Neural cell (in vitro differentiated cells): ENCODE measurements at regions not wholly inside any gene's neighbourhood (a gene's known extent, or its start where the extent isn't known, plus 50 kb on each side); places are given as distances from the start of the nearest gene placed in this dataset.
"Not testable (repeated sequence)": the region's sequence is repeated elsewhere in the genome, so short reads cannot be mapped to it uniquely, and the experiment has no call there.

Experiments used
- H2AFZ ChIP-seq: fragments of 200-600, 300-800 bp; sonication (generic), shearing (Covaris generic); 2 replicates; pipeline ENCODE4 v1.6.0; 2014; ENCODE audit warnings: low read depth, mild to moderate bottlenecking, antibody characterized with exemption, low read length, moderate library complexity
- H3F3A ChIP-seq: fragments of 200-600 bp; shearing (Covaris generic); 2 replicates; pipeline ENCODE4 v1.6.1; 2016; ENCODE audit warnings: mild to moderate bottlenecking, moderate library complexity, mixed read lengths, antibody characterized with exemption, low read length; ENCODE audit not compliant: insufficient read depth, poor library complexity, severe bottlenecking
- H3K27ac ChIP-seq: fragments of 200-600, 300-800 bp; sonication (generic), shearing (Covaris generic); 2 replicates; pipeline ENCODE4 v1.5.1; 2014; ENCODE audit warnings: mild to moderate bottlenecking, low read length, moderate library complexity
- H3K27me3 ChIP-seq: fragments of 300-800, 200-600 bp; sonication (generic), shearing (Covaris generic); 2 replicates; pipeline ENCODE4 v1.6.0; 2014; ENCODE audit warnings: mild to moderate bottlenecking, low read depth, low read length, moderate library complexity; ENCODE audit not compliant: insufficient read depth
- H3K36me3 ChIP-seq: fragments of 300-800, 200-600 bp; sonication (generic), shearing (Covaris generic); 2 replicates; pipeline ENCODE4 v1.5.1; 2014; ENCODE audit warnings: mild to moderate bottlenecking, antibody characterized with exemption, low read length, moderate library complexity; ENCODE audit not compliant: insufficient read depth
- H3K4me2 ChIP-seq: fragments of 300-800, 200-600 bp; sonication (generic), shearing (Covaris generic); 2 replicates; pipeline ENCODE4 v1.6.0; 2014; ENCODE audit warnings: mild to moderate bottlenecking, low read length
- H3K4me3 ChIP-seq: fragments of 300-800, 200-600 bp; sonication (generic), shearing (Covaris generic); 2 replicates; pipeline ENCODE4 v1.5.1; 2014; ENCODE audit warnings: mild to moderate bottlenecking, low read length, moderate library complexity
- H3K79me2 ChIP-seq: fragments of 200-600 bp; shearing (Covaris generic); replicated peaks from 2 replicates; pipeline ENCODE4 v1.6.0; 2014; ENCODE audit warnings: mild to moderate bottlenecking, low read length, moderate library complexity; ENCODE audit not compliant: insufficient read depth
- H3K9ac ChIP-seq: fragments of 300-800, 200-600 bp; sonication (generic), shearing (Covaris generic); 2 replicates; pipeline ENCODE4 v1.6.1; 2016; ENCODE audit warnings: mild to moderate bottlenecking, low read length, mixed read lengths
- H3K9me2 ChIP-seq: fragments of 200-600 bp; shearing (Covaris generic); 2 replicates; pipeline ENCODE4 v1.6.1; 2016; ENCODE audit warnings: mild to moderate bottlenecking, low read length, mixed read lengths; ENCODE audit not compliant: insufficient read depth
- H3K9me3 ChIP-seq: fragments of 200-600, 300-800 bp; sonication (generic), shearing (Covaris generic); 2 replicates; pipeline ENCODE4 v1.6.1; 2016; ENCODE audit warnings: mild to moderate bottlenecking, mixed run types, low read length, moderate library complexity, mixed read lengths
- H4K20me1 ChIP-seq: fragments of 200-600 bp; shearing (Covaris generic); 2 replicates; pipeline ENCODE4 v1.6.1; 2016; ENCODE audit warnings: mild to moderate bottlenecking, mixed run types; ENCODE audit not compliant: insufficient read depth
- EP300 ChIP-seq: fragments of 450-650 bp; conservative IDR thresholded peaks from 2 replicates; pipeline ENCODE4 v1.6.1; 2014; ENCODE audit warnings: antibody characterized with exemption, mild to moderate bottlenecking, moderate library complexity; ENCODE audit not compliant: poor library complexity, severe bottlenecking
- EZH2 ChIP-seq: fragments of 200-600, 300-800 bp; shearing (Covaris generic), sonication (generic); IDR thresholded peaks from 2 replicates; pipeline ENCODE4 v1.6.1; 2014; ENCODE audit warnings: antibody characterized with exemption, low read length, borderline replicate concordance, mild to moderate bottlenecking; ENCODE audit not compliant: insufficient read depth, poor library complexity, severe bottlenecking
- MXI1 ChIP-seq: fragments of 450-650 bp; conservative IDR thresholded peaks from 2 replicates; pipeline ENCODE4 v1.6.1; 2014; ENCODE audit warnings: antibody characterized with exemption, mild to moderate bottlenecking; ENCODE audit not compliant: poor library complexity, severe bottlenecking
- POLR2AphosphoS5 ChIP-seq: IDR thresholded peaks from 2 replicates; pipeline ENCODE4 v1.6.1; 2012
- RAD21 ChIP-seq: fragments of 450-650 bp; conservative IDR thresholded peaks from 2 replicates; pipeline ENCODE4 v1.6.1; 2014; ENCODE audit warnings: antibody characterized with exemption, mild to moderate bottlenecking, moderate library complexity
- SMC3 ChIP-seq: fragments of 450-650 bp; conservative IDR thresholded peaks from 2 replicates; pipeline ENCODE4 v1.6.1; 2014; ENCODE audit warnings: antibody characterized with exemption, mild to moderate bottlenecking, moderate library complexity; ENCODE audit not compliant: poor library complexity
- TAF1 ChIP-seq: IDR thresholded peaks from 2 replicates; pipeline ENCODE4 v1.6.1; 2012; ENCODE audit warnings: low read depth
- TF ChIP-seq, protein P1 (sequence below): fragments of 450-650 bp; IDR thresholded peaks from 2 replicates; pipeline ENCODE4 v1.5.1; 2014; ENCODE audit warnings: antibody characterized with exemption, mild to moderate bottlenecking, moderate library complexity; ENCODE audit not compliant: poor library complexity, severe bottlenecking
- TF ChIP-seq, protein P2 (sequence below): IDR thresholded peaks from 2 replicates; pipeline ENCODE4 v1.6.1; 2012; ENCODE audit warnings: borderline replicate concordance

DNA sequence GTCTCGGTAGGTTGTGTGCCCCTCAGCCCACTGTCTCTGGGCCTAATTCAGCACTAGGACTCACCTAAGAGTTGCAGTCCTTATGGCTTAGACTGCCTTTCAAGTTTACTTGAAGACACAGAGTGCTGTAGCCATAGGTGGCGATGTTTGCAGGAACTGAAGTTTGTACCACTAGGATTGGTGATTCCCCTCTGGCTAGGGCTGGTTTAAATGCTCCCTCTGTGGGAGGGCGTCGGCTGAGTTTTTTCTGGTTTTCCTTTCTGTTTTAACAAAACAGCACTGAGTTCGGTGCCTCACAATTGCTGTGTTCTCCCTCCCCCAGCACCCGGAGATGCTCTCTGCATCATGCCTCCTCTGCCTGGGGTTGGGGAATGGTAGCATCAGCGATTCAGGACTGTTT, 480.9 kb downstream of the PCDH11X start:
- Histone ChIP-seq H3K79me2 (no peaks in the 10 kb centered on the region), H3K9me2 (no peaks in the 10 kb centered on the region), H4K20me1 (no peaks in the 10 kb centered on the region), H3K4me2 (no peak overlapping the region), H3K4me3 (no peak overlapping the region), H3K36me3 (no peaks in the 10 kb centered on the region), H3K9me3 (no peaks in the 10 kb centered on the region), H3K27ac (no peak overlapping the region), H3K27me3 (no peaks in the 10 kb centered on the region), H3K9ac (no peak overlapping the region), H2AFZ (no peak overlapping the region), H3F3A (no peaks in the 10 kb centered on the region)
- TF ChIP-seq SMC3 = no peak
- TF ChIP-seq, protein P1, sequence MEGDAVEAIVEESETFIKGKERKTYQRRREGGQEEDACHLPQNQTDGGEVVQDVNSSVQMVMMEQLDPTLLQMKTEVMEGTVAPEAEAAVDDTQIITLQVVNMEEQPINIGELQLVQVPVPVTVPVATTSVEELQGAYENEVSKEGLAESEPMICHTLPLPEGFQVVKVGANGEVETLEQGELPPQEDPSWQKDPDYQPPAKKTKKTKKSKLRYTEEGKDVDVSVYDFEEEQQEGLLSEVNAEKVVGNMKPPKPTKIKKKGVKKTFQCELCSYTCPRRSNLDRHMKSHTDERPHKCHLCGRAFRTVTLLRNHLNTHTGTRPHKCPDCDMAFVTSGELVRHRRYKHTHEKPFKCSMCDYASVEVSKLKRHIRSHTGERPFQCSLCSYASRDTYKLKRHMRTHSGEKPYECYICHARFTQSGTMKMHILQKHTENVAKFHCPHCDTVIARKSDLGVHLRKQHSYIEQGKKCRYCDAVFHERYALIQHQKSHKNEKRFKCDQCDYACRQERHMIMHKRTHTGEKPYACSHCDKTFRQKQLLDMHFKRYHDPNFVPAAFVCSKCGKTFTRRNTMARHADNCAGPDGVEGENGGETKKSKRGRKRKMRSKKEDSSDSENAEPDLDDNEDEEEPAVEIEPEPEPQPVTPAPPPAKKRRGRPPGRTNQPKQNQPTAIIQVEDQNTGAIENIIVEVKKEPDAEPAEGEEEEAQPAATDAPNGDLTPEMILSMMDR = no peak
- TF ChIP-seq, protein P2, sequence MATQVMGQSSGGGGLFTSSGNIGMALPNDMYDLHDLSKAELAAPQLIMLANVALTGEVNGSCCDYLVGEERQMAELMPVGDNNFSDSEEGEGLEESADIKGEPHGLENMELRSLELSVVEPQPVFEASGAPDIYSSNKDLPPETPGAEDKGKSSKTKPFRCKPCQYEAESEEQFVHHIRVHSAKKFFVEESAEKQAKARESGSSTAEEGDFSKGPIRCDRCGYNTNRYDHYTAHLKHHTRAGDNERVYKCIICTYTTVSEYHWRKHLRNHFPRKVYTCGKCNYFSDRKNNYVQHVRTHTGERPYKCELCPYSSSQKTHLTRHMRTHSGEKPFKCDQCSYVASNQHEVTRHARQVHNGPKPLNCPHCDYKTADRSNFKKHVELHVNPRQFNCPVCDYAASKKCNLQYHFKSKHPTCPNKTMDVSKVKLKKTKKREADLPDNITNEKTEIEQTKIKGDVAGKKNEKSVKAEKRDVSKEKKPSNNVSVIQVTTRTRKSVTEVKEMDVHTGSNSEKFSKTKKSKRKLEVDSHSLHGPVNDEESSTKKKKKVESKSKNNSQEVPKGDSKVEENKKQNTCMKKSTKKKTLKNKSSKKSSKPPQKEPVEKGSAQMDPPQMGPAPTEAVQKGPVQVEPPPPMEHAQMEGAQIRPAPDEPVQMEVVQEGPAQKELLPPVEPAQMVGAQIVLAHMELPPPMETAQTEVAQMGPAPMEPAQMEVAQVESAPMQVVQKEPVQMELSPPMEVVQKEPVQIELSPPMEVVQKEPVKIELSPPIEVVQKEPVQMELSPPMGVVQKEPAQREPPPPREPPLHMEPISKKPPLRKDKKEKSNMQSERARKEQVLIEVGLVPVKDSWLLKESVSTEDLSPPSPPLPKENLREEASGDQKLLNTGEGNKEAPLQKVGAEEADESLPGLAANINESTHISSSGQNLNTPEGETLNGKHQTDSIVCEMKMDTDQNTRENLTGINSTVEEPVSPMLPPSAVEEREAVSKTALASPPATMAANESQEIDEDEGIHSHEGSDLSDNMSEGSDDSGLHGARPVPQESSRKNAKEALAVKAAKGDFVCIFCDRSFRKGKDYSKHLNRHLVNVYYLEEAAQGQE = no peak
- no peak for TF ChIP-seq RAD21
- no peak for TF ChIP-seq MXI1
- TF ChIP-seq POLR2AphosphoS5 = no peak
- no peak for TF ChIP-seq EZH2
- no peak for TF ChIP-seq TAF1
- no peak for TF ChIP-seq EP300

DNA sequence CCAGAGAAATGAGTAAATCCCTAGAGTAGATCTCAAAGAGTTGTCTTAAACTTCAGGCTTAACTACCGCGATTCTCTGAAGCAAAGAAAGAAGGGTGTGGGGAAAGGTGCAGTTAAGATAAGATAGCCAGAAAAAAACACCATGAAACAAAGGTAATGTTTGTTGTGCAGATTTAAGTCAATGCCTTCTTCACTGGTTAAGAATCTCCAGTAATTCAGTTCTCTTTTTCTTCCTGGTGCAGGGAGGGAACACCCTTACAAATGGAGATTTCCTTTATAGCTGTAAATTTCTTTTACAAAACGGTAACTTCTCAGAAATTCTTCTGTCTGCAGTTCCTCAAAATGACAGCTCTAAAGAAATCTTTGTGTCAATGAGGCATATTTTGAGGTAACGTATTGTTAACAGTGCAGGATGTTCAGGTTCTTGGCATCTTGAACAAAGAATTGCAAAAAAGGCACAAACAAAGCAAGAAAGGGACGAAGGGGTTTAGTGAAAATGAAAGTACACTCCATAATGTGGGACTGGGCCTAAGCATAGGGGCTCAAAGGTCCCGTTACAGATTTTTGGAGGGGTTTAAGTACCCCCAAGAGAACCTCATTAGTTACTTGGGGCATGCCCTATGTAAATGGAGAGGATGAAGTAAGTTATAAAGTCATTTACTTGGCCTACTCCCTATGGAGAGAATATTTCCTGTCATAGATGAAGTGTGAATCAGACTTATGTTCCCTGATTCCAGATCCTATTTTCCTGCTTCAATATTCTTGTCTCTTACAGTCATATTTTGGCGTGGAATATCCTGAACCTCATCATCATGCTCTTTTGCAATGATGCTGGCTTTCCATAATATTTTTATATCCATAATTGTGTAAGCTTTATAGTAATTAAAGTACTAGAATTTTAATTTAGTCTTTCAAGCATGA, 492.0 kb downstream of the PCDH11X start:
- H3K9ac ChIP-seq = no peak overlapping the region
- H2AFZ ChIP-seq = no peak overlapping the region
- H3K27me3 ChIP-seq = no peaks in the 10 kb centered on the region
- H3K27ac ChIP-seq = no peak overlapping the region
- H4K20me1 ChIP-seq = no peaks in the 10 kb centered on the region
- TF ChIP-seq, protein P1 = no peak
- TF ChIP-seq RAD21 (no peak), TAF1 (no peak), MXI1 (no peak), SMC3 (no peak), POLR2AphosphoS5 (no peak), EP300 (no peak), EZH2 (no peak)
- TF ChIP-seq, protein P2 = no peak
- no peak overlapping the region for H3K4me2 ChIP-seq
- H3K9me3 ChIP-seq = no peaks in the 10 kb centered on the region
- no peaks in the 10 kb centered on the region for H3K9me2 ChIP-seq
- no peaks in the 10 kb centered on the region for H3F3A ChIP-seq
- H3K4me3 ChIP-seq = no peak overlapping the region
- H3K79me2 ChIP-seq = no peaks in the 10 kb centered on the region
- no peaks in the 10 kb centered on the region for H3K36me3 ChIP-seq

DNA sequence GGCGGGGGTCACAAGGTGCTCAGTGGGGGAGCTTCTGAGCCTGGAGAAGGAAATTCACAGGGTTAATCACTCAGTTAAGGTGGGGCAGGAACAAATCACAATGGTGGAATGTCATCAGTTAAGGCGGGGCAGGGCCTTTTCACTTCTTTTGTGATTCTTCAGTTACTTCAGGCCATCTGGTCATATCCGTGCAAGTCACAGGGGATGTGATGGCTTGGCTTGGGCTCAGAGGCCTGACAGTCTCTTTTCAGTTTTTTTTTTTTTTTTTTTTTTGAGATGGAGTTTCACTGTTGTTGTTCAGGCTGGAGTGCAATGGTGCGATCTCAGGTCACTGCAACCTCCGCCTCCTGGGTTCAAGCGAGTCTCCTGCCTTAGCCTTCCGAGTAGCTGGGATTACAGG, 499.4 kb downstream of the PCDH11X start:
- not testable (repeated sequence) for H2AFZ ChIP-seq, H3K4me3 ChIP-seq, H3K27me3 ChIP-seq, H3K79me2 ChIP-seq, H4K20me1 ChIP-seq, H3K9me3 ChIP-seq, H3K27ac ChIP-seq, H3K9ac ChIP-seq, H3K4me2 ChIP-seq, H3K36me3 ChIP-seq, H3F3A ChIP-seq, H3K9me2 ChIP-seq
